OCI-LY7 (cell line): ENCODE measurements at regions not wholly inside any gene's neighbourhood (a gene's known extent, or its start where the extent isn't known, plus 50 kb on each side); places are given as distances from the start of the nearest gene placed in this dataset.

ENCODE experiments used
- BruUV-seq: library from RNA; stranded (reverse); fragments of 400-500 nt; replicated peaks from 2 replicates; lab custom pipeline; 2021; lab: Mats Ljungman, UMichigan
- CTCF ChIA-PET: fragments of 300-600 bp; sonication (Branson Sonifier 250); formaldehyde crosslinking; loops from one replicate; lab custom pipeline; 2022; ENCODE audit warnings: antibody characterized with exemption; ENCODE audit not compliant: unreplicated experiment; lab: Charles Lee
- POLR2A ChIA-PET: fragments of 300-600 bp; sonication (Branson Sonifier 250); formaldehyde crosslinking; loops from one replicate; lab custom pipeline; 2022; ENCODE audit warnings: antibody characterized with exemption; lab: Charles Lee
- DNase-seq: peaks from one replicate; pipeline ENCODE4 v3.0.0-alpha.2; 2015; ENCODE audit warnings: low spot score
- H2AFZ ChIP-seq: fragments of 200-600 bp; sonication (generic), shearing (Covaris generic); 2 replicates; pipeline ENCODE4 v1.6.1; 2014; ENCODE audit warnings: mild to moderate bottlenecking, antibody characterized with exemption, low read length, moderate library complexity
- H3K27ac ChIP-seq: fragments of 200-600 bp; sonication (generic); 2 replicates; pipeline ENCODE4 v1.5.1; 2014; ENCODE audit warnings: mixed run types, low read depth, mild to moderate bottlenecking, moderate library complexity, low read length, inconsistent platforms; ENCODE audit not compliant: poor library complexity, severe bottlenecking
- H3K36me3 ChIP-seq: fragments of 200-600 bp; sonication (generic); 2 replicates; pipeline ENCODE4 v1.6.1; 2014; ENCODE audit warnings: mild to moderate bottlenecking, antibody characterized with exemption, low read length, moderate library complexity, mixed read lengths; ENCODE audit not compliant: insufficient read depth
- H3K4me1 ChIP-seq: fragments of 200-600 bp; sonication (generic); 2 replicates; pipeline ENCODE4 v1.5.1; 2014; ENCODE audit warnings: mild to moderate bottlenecking, low read length; ENCODE audit not compliant: insufficient read depth, poor library complexity, severe bottlenecking
- H3K4me2 ChIP-seq: fragments of 200-600 bp; sonication (generic); 2 replicates; pipeline ENCODE4 v1.6.1; 2014; ENCODE audit warnings: mild to moderate bottlenecking, low read length
- H3K4me3 ChIP-seq: fragments of 200-600 bp; sonication (generic); 2 replicates; pipeline ENCODE4 v1.5.1; 2014; ENCODE audit warnings: mild to moderate bottlenecking, low read depth, low read length; ENCODE audit not compliant: poor library complexity, severe bottlenecking
- H3K79me2 ChIP-seq: fragments of 200-600 bp; sonication (generic); 2 replicates; pipeline ENCODE4 v1.6.1; 2016; ENCODE audit warnings: low read depth, mild to moderate bottlenecking, low read length, moderate library complexity, mixed read lengths; ENCODE audit not compliant: insufficient read depth
- H3K9me2 ChIP-seq: fragments of 200-600 bp; sonication (generic); 2 replicates; pipeline ENCODE4 v1.6.1; 2016; ENCODE audit warnings: mild to moderate bottlenecking, low read length, mixed read lengths; ENCODE audit not compliant: insufficient read depth
- H3K9me3 ChIP-seq: fragments of 200-600 bp; sonication (generic); 2 replicates; pipeline ENCODE4 v1.6.1; 2014; ENCODE audit warnings: mild to moderate bottlenecking, mixed run types, low read length, mixed read lengths
- H4K20me1 ChIP-seq: fragments of 200-600 bp; sonication (generic); 2 replicates; pipeline ENCODE4 v1.6.1; 2014; ENCODE audit warnings: mild to moderate bottlenecking, antibody characterized with exemption, low read length, moderate library complexity, mixed read lengths; ENCODE audit not compliant: insufficient read depth
- CTCF ChIP-seq: fragments of 200-600 bp; sonication (generic); conservative IDR thresholded peaks from 2 replicates; pipeline ENCODE4 v1.5.1; 2014; ENCODE audit warnings: mild to moderate bottlenecking, antibody characterized with exemption, low read length, moderate library complexity, mixed read lengths
- EZH2phosphoT487 ChIP-seq: fragments of 200-600 bp; sonication (generic); IDR thresholded peaks from 2 replicates; pipeline ENCODE4 v1.6.1; 2018; ENCODE audit warnings: low read depth, borderline replicate concordance, mild to moderate bottlenecking, mixed run types, antibody characterized with exemption, low read length, moderate library complexity, mixed read lengths
- intact Hi-C: fragments of 100-400 bp; cut with micrococcal nuclease; formaldehyde crosslinking; loops from one replicate; pipeline ENCODE4 v1.10.0; 2022; ENCODE audit not compliant: unreplicated experiment

GRCh38 chr18:22034276-22034675, 135.1 kb upstream of the GATA6 start:
- Histone ChIP-seq H3K36me3 (no peaks in the 10 kb centered on the region), H3K9me3 (no peaks in the 10 kb centered on the region), H3K4me3 (no peak overlapping the region), H3K4me1 (no peaks in the 10 kb centered on the region), H3K9me2 (no peaks in the 10 kb centered on the region), H3K4me2 (no peak overlapping the region), H3K27ac (no peak overlapping the region), H4K20me1 (no peaks in the 10 kb centered on the region), H3K79me2 (no peaks in the 10 kb centered on the region), H2AFZ (no peak overlapping the region)
- intact Hi-C loops: no loop called here
- TF ChIP-seq EZH2phosphoT487 (no peak), CTCF (no peak)
- ChIA-PET POLR2A (no interaction called here), CTCF (no interaction called here)
- DNase-seq: no peak
- BruUV-seq: no TSS peak

GRCh38 chr18:22040533-22040932, 128.9 kb upstream of the GATA6 start:
- no peaks in the 10 kb centered on the region for H3K79me2 ChIP-seq
- no TSS peak for BruUV-seq
- POLR2A ChIA-PET: interaction anchor here (0.5 kb wide), 1 partner anchor 211 kb away, joined by 3 read pairs; no protein-coding TSS in a partner anchor

More at GRCh38 chr18:22040533-22040932, 128.9 kb upstream of the GATA6 start:
- DNase-seq: no peak
- TF ChIP-seq CTCF: no peak
- TF ChIP-seq EZH2phosphoT487: no peak
- H3K36me3 ChIP-seq: no peaks in the 10 kb centered on the region
- H3K4me2 ChIP-seq: no peak overlapping the region
- H3K4me3 ChIP-seq: no peak overlapping the region
- CTCF ChIA-PET: no interaction called here
- intact Hi-C loops: no loop called here
- H3K27ac ChIP-seq: no peak overlapping the region
- H2AFZ ChIP-seq: no peak overlapping the region
- H3K4me1 ChIP-seq: no peaks in the 10 kb centered on the region
- H3K9me2 ChIP-seq: no peaks in the 10 kb centered on the region
- no peaks in the 10 kb centered on the region for H3K9me3 ChIP-seq
- no peaks in the 10 kb centered on the region for H4K20me1 ChIP-seq
